Peyer's patch (tissue), 4 donors: ENCODE measurements at regions not wholly inside any gene's neighbourhood (a gene's known extent, or its start where the extent isn't known, plus 50 kb on each side); places are given as distances from the start of the nearest gene placed in this dataset.

Experiments
- CTCF ChIP-seq, 6 experiments: fragments of 450-650 bp in 4 of 6; fragments of 200-600 bp in 2 of 6; sonication (generic) in 1 of 6; IDR thresholded peaks; one replicate each; pipeline ENCODE4 v1.5.1; 2017 to 2019; ENCODE audit warnings: antibody characterized with exemption in 6 of 6, mild to moderate bottlenecking in 3 of 6, moderate library complexity in 1 of 6
- POLR2A ChIP-seq, 2 donors: fragments of 450-650 bp; IDR thresholded peaks; one replicate each; pipeline ENCODE4 v1.5.1; 2017; ENCODE audit warnings: antibody characterized with exemption in 2 of 2, mild to moderate bottlenecking in 2 of 2, moderate library complexity in 2 of 2

- TF ChIP-seq CTCF (IDR thresholded peaks at IDR 0.05) = no peak
- no peak for TF ChIP-seq POLR2A (IDR thresholded peaks at IDR 0.05)
These were observed 491.0 kb downstream of the SNAPC1 start for GRCh38 chr14:62253171-62253570.
